ENCODE measurements at regions not wholly inside any gene's neighbourhood (a gene's known extent, or its start where the extent isn't known, plus 50 kb on each side); places are given as distances from the start of the nearest gene placed in this dataset.

- no peaks in the 10 kb centered on the region for H3K27me3 ChIP-seq (replicated peaks; ENCODE audit: insufficient read depth)
- H3K9me3 ChIP-seq = no peaks in the 10 kb centered on the region
- H3K36me3 ChIP-seq = no peaks in the 10 kb centered on the region
- TF ChIP-seq POLR2AphosphoS5 (IDR thresholded peaks at IDR 0.05) (no peak), CTCF (IDR thresholded peaks at IDR 0.05) (no peak), POLR2A (IDR thresholded peaks at IDR 0.05) (no peak)
- DNase-seq (ENCODE audit: low spot score) = no peak
- no peak overlapping the region for H3K27ac ChIP-seq
- no peak overlapping the region for H3K4me3 ChIP-seq
- intact Hi-C loops (cut with DNase I) = no loop called here
- no peaks in the 10 kb centered on the region for H3K4me1 ChIP-seq (replicated peaks)
- WGBS = 68% methylated on average over 2 of the region's 2 CpGs
Observed at GRCh38 chr12:28893365-28893764, 255.7 kb upstream of the FAR2 start.

- H3K9me3 ChIP-seq = no peaks in the 10 kb centered on the region
- no peaks in the 10 kb centered on the region for H3K36me3 ChIP-seq
- no peak overlapping the region for H3K27ac ChIP-seq
- TF ChIP-seq POLR2AphosphoS5 (IDR thresholded peaks at IDR 0.05) (no peak), POLR2A (IDR thresholded peaks at IDR 0.05) (no peak), CTCF (IDR thresholded peaks at IDR 0.05) (no peak)
- no peak overlapping the region for H3K4me3 ChIP-seq
- no peaks in the 10 kb centered on the region for H3K4me1 ChIP-seq (replicated peaks)
- intact Hi-C loops (cut with DNase I) = no loop called here
- no peaks in the 10 kb centered on the region for H3K27me3 ChIP-seq (replicated peaks; ENCODE audit: insufficient read depth)
- WGBS = 76% methylated on average over 1 of the region's 1 CpG
- DNase-seq (ENCODE audit: low spot score) = no peak
Observed at GRCh38 chr12:28893856-28894255, 255.2 kb upstream of the FAR2 start.

GRCh38 chr12:28896421-28896820 lies 252.7 kb upstream of the FAR2 start:
- WGBS = 81% methylated on average over 1 of the region's 1 CpG

GRCh38 chr12:28898038-28898437 lies 251.0 kb upstream of the FAR2 start:
- no peak for DNase-seq (ENCODE audit: low spot score)
- 52% methylated on average over 2 of the region's 2 CpGs for WGBS
- no peaks in the 10 kb centered on the region for H3K27me3 ChIP-seq (replicated peaks; ENCODE audit: insufficient read depth)
- H3K27ac ChIP-seq = no peak overlapping the region
- TF ChIP-seq CTCF (IDR thresholded peaks at IDR 0.05) (no peak), POLR2AphosphoS5 (IDR thresholded peaks at IDR 0.05) (no peak), POLR2A (IDR thresholded peaks at IDR 0.05) (no peak)
- H3K9me3 ChIP-seq = no peaks in the 10 kb centered on the region
- no peak overlapping the region for H3K4me3 ChIP-seq
- no peaks in the 10 kb centered on the region for H3K36me3 ChIP-seq
- no peaks in the 10 kb centered on the region for H3K4me1 ChIP-seq (replicated peaks)
- intact Hi-C loops (cut with DNase I) = no loop called here

More at GRCh38 chr12:28896421-28896820, 252.7 kb upstream of the FAR2 start:
- Histone ChIP-seq H3K4me3 (no peak overlapping the region), H3K36me3 (no peaks in the 10 kb centered on the region), H3K27me3 (replicated peaks; ENCODE audit: insufficient read depth) (no peaks in the 10 kb centered on the region), H3K4me1 (replicated peaks) (no peaks in the 10 kb centered on the region), H3K9me3 (no peaks in the 10 kb centered on the region), H3K27ac (no peak overlapping the region)
- no peak for DNase-seq (ENCODE audit: low spot score)
- intact Hi-C loops (cut with DNase I) = no loop called here
- no peak for TF ChIP-seq CTCF (IDR thresholded peaks at IDR 0.05)
- TF ChIP-seq POLR2AphosphoS5 (IDR thresholded peaks at IDR 0.05) = no peak
- TF ChIP-seq POLR2A (IDR thresholded peaks at IDR 0.05) = no peak

- WGBS = 91% methylated on average over 1 of the region's 1 CpG
- Histone ChIP-seq H3K9me3 (no peaks in the 10 kb centered on the region), H3K27me3 (replicated peaks; ENCODE audit: insufficient read depth) (no peaks in the 10 kb centered on the region), H3K4me3 (no peak overlapping the region), H3K4me1 (replicated peaks) (no peaks in the 10 kb centered on the region), H3K27ac (no peak overlapping the region), H3K36me3 (no peaks in the 10 kb centered on the region)
- TF ChIP-seq POLR2A (IDR thresholded peaks at IDR 0.05) = no peak
- no peak for TF ChIP-seq CTCF (IDR thresholded peaks at IDR 0.05)
- no peak for TF ChIP-seq POLR2AphosphoS5 (IDR thresholded peaks at IDR 0.05)
- intact Hi-C loops (cut with DNase I) = no loop called here
- DNase-seq (ENCODE audit: low spot score) = no peak
Observed at GRCh38 chr12:28899951-28900350, 249.1 kb upstream of the FAR2 start.

Measured in prostate gland (tissue), 2 donors.